Mucosa of rectum (tissue), 2 donors: ENCODE measurements at regions not wholly inside any gene's neighbourhood (a gene's known extent, or its start where the extent isn't known, plus 50 kb on each side); places are given as distances from the start of the nearest gene placed in this dataset.
"Not testable (repeated sequence)": the region's sequence is repeated elsewhere in the genome, so short reads cannot be mapped to it uniquely, and the experiment has no call there.

Experiments
- H3K27ac ChIP-seq, 2 donors: one replicate each; pipeline ENCODE4 v1.7.0; 2013; ENCODE audit warnings: inconsistent platforms in 2 of 2, low read depth in 2 of 2, low read length in 2 of 2
- H3K27me3 ChIP-seq, 2 donors: one replicate each; pipeline ENCODE4 v1.7.0; 2013; ENCODE audit warnings: low read length in 2 of 2; ENCODE audit not compliant: control insufficient read depth in 2 of 2, insufficient read depth in 2 of 2
- H3K36me3 ChIP-seq, 2 donors: one replicate each; pipeline ENCODE4 v1.7.0; 2013; ENCODE audit warnings: low read length in 2 of 2; ENCODE audit not compliant: control insufficient read depth in 2 of 2, insufficient read depth in 2 of 2
- H3K4me1 ChIP-seq, 2 donors: one replicate each; pipeline ENCODE4 v1.7.0; 2013; ENCODE audit warnings: low read length in 2 of 2, mild to moderate bottlenecking in 1 of 2; ENCODE audit not compliant: control insufficient read depth in 2 of 2, insufficient read depth in 2 of 2
- H3K4me3 ChIP-seq, 2 donors: one replicate each; pipeline ENCODE4 v1.7.0; 2013; ENCODE audit warnings: low read length in 2 of 2
- H3K9ac ChIP-seq, 2 donors: one replicate each; pipeline ENCODE4 v1.7.0; 2013; ENCODE audit warnings: low read length in 2 of 2, low read depth in 1 of 2, mild to moderate bottlenecking in 1 of 2
- H3K9me3 ChIP-seq, 2 donors: one replicate each; pipeline ENCODE4 v1.7.0; 2013; ENCODE audit warnings: low read length in 2 of 2; ENCODE audit not compliant: control insufficient read depth in 2 of 2
- donor health status: healthy.
- donor health status: Normal muscosa, but diverticular disease.

DNA sequence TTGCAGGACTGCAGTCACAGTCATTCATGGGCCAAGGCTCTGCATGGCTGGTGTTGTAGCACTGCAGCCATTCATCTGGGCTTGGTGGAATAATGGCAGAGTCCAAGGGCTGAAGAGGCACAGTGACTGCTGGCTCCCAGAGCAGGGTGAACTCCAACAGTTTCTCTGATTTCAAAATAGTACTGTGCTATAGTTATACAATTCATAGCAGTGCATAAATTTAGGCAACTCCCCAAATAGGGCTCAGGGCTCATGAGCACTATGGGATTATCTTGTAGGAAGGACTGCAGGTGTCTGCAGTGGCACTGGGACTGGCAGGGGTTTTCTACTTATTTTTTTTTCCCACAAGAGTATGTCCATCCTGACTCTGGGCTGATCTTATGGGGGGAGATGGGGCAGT, 642.5 kb upstream of the SGCD start:
- no peaks in the 10 kb centered on the region for H3K36me3 ChIP-seq
- no peak overlapping the region for H3K27ac ChIP-seq
- H3K4me3 ChIP-seq, result no peak overlapping the region
- no peaks in the 10 kb centered on the region for H3K9me3 ChIP-seq
- H3K4me1 ChIP-seq, result peaks cover 0 to 3% of the 10 kb centered on the region in 2 donors
- no peaks in the 10 kb centered on the region for H3K27me3 ChIP-seq
- H3K9ac ChIP-seq, result no peak overlapping the region

DNA sequence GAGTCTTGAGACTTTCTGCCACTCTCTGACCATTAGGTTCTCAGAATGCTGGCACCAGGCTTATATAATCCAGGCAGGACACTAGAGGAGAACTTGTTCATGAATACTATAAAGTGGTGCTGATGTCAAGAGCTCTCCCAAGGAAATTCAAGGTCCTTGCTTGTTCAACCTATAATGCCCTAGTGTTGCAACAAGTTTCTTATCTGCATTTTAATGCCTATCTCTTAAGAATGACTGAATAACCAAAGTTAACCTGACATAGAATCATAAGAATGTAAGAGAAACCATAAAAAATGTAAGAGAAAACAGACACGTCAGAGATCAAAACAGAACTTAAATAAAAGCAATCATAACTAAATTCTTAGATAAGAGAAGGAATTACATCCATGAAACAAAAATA, 640.8 kb upstream of the SGCD start:
- no peaks in the 10 kb centered on the region for H3K36me3 ChIP-seq
- no peaks in the 10 kb centered on the region for H3K4me1 ChIP-seq
- H3K4me3 ChIP-seq, result no peak overlapping the region
- H3K27ac ChIP-seq, result no peak overlapping the region
- no peaks in the 10 kb centered on the region for H3K9me3 ChIP-seq
- H3K9ac ChIP-seq, result no peak overlapping the region
- no peaks in the 10 kb centered on the region for H3K27me3 ChIP-seq

DNA sequence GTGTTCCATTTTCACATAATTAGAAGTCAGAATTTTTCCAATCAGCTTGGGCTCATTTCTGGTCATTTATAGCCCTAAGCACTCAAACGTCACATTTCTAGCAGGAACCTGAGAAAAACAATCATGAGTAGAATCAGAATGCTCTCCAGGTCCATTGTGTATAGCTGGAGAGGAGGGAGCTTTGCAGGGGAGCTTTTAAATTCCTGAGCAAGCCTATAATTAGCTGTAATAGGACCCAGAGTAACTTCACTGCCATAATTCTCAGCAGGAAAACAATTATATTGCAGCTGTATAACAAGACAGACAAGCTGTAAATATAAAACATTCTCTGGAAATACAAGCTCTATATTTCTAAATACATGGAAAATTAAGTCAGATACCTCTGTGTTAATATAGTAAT, 637.6 kb upstream of the SGCD start:
- H3K4me3 ChIP-seq, result no peak overlapping the region
- no peak overlapping the region for H3K27ac ChIP-seq
- no peaks in the 10 kb centered on the region for H3K4me1 ChIP-seq
- no peaks in the 10 kb centered on the region for H3K27me3 ChIP-seq
- H3K9me3 ChIP-seq, result no peaks in the 10 kb centered on the region
- no peaks in the 10 kb centered on the region for H3K36me3 ChIP-seq
- H3K9ac ChIP-seq, result no peak overlapping the region

DNA sequence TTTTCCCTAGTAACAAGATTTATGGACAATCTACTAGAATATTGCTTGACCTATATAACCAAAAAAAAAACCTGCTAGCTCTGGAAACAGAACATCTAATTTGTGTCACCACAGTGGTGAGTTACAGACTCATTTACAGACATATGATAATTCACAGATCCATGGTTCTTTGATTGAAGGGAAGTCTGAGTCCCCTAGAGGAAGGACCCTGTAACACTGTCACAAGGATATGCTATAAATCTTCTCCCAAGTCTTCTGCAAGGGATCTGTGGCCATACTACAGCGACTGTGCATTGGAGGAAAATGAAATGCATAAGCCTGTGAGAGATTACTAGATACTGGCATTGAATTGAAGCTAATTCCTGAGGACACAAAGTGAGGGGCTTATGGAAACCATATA, 630.6 kb upstream of the SGCD start:
- Histone ChIP-seq H3K27ac (no peak overlapping the region), H3K27me3 (no peaks in the 10 kb centered on the region), H3K4me1 (no peaks in the 10 kb centered on the region), H3K36me3 (no peaks in the 10 kb centered on the region), H3K9ac (no peak overlapping the region), H3K9me3 (no peaks in the 10 kb centered on the region), H3K4me3 (no peak overlapping the region)

DNA sequence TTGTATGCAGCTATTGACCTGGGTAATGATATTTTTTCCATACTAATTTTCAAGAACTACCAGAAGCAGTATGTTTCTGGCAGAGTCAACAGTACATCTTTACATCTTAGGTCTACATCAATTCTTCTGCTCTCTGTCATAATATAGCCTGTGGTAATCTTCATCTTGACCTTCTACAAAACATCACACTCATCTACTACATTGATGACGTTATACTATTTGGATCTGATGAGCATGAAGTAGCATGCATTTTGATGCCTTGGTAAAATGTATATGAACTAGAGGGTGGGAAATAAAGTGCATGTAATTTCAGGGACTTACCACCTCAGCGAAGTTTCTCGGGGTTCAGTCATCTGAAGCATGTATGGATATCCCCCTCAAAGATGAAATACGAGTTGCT, 629.7 kb upstream of the SGCD start:
- H3K27ac ChIP-seq, result no peak overlapping the region
- no peaks in the 10 kb centered on the region for H3K36me3 ChIP-seq
- no peak overlapping the region for H3K9ac ChIP-seq
- no peak overlapping the region for H3K4me3 ChIP-seq
- no peaks in the 10 kb centered on the region for H3K9me3 ChIP-seq
- no peaks in the 10 kb centered on the region for H3K27me3 ChIP-seq
- no peaks in the 10 kb centered on the region for H3K4me1 ChIP-seq

DNA sequence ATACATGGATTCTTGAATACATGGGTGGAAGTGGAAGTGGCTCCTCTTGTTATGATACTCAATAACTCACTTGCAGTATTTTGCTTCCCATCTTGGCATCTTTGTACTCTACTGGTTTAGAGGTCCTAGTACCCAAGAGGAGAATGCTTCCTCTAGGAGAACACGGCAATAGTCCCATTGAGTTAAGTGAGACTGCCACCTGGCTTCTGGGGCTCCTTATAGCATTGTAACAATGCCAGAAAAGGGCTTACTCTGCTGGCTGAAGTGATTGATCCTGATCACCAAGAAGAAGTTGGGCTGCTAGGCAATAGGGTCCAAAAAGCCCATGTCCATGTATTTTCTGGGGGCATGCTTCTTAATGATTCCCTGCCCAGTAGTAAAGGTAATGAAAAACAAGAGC, 627.6 kb upstream of the SGCD start:
- Histone ChIP-seq H3K4me3 (no peak overlapping the region), H3K4me1 (no peaks in the 10 kb centered on the region), H3K27ac (no peak overlapping the region), H3K9ac (no peak overlapping the region), H3K36me3 (no peaks in the 10 kb centered on the region), H3K27me3 (no peaks in the 10 kb centered on the region), H3K9me3 (no peaks in the 10 kb centered on the region)

DNA sequence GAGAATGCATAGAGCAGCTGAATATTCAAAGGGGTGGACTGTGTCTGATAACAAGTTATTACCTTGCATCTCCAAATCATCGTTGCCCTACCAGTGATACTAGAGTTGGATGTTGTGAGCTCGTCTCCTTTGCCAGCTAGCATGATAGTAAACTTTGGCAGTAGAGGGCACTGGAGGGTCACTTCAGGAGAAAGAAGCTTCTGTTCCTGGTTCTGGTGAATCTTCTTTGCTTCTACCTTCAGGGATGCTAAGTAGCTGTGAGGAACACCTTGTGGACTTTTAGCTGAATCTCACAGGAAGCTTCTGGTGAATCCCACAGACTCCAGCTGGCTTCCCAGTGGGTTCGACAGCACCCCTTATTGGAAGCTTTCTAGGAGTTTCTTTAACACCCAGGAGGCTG, 626.6 kb upstream of the SGCD start:
- Histone ChIP-seq H3K9me3 (no peaks in the 10 kb centered on the region), H3K27ac (no peak overlapping the region), H3K36me3 (no peaks in the 10 kb centered on the region), H3K4me3 (no peak overlapping the region), H3K27me3 (no peaks in the 10 kb centered on the region), H3K9ac (no peak overlapping the region), H3K4me1 (no peaks in the 10 kb centered on the region)

DNA sequence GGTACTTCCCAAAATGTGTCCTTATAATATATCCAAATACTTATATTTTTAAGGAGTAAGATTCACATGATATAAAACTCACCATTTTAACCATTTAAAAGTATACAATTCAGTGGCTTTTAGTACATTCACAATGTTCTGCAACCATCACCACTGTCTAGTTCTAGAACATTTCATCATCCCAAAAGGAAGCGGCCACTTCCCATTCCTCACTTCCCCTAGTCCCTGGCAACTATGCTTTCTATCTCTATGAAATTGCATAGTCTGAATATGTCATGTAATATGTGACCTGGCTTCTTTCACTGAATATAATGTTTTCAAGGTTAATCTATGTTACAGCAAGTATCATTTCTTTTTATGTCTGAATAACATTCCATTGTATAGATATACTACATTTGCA, 615.1 kb upstream of the SGCD start:
- no peaks in the 10 kb centered on the region for H3K27me3 ChIP-seq
- no peaks in the 10 kb centered on the region for H3K4me1 ChIP-seq
- H3K9ac ChIP-seq, result no peak overlapping the region
- H3K36me3 ChIP-seq, result no peaks in the 10 kb centered on the region
- no peaks in the 10 kb centered on the region for H3K9me3 ChIP-seq
- no peak overlapping the region for H3K4me3 ChIP-seq
- H3K27ac ChIP-seq, result no peak overlapping the region

DNA sequence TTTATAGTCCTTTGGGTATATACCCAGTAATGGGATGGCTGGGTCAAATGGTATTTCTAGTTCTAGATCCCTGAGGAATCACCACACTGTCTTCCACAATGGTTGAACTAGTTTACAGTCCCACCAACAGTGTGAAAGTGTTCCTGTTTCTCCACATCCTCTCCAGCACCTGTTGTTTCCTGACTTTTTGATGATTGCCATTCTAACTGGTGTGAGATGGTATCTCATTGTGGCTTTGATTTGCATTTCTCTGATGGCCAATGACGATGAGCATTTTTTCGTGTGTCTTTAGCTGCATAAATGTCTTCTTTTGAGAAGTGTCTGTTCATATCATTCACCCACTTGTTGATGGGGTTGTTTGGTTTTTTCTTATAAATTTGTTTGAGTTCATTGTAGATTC, 612.5 kb upstream of the SGCD start:
- H3K9me3 ChIP-seq, H3K27ac ChIP-seq, H3K36me3 ChIP-seq, H3K4me1 ChIP-seq, H3K4me3 ChIP-seq, H3K9ac ChIP-seq, H3K27me3 ChIP-seq: not testable (repeated sequence)

DNA sequence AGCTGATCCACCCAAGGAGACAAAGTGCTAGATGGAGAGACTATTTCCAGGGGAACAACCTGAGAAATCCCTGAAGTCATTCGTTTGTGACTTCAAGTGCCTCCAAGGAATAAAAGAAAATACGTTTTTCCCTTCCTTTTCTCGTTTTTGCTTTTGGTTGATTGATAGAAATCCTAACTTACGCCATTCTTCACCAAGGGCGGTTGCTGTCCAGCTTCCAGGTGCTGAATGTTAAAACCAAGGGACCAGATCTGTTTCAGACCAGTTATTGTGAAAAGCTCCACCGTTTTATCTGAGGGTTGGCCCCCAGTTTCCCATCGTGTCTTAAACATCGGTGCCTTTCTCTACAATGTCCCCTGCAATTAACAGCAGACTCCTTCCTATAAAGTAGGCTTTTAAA, 600.7 kb upstream of the SGCD start:
- H3K4me3 ChIP-seq, result no peak overlapping the region
- no peaks in the 10 kb centered on the region for H3K36me3 ChIP-seq
- no peaks in the 10 kb centered on the region for H3K9me3 ChIP-seq
- peaks cover 5 to 9% of the 10 kb centered on the region in 2 donors for H3K4me1 ChIP-seq
- H3K27me3 ChIP-seq, result peaks cover 23 to 45% of the 10 kb centered on the region in 2 donors
- H3K9ac ChIP-seq, result no peak overlapping the region
- H3K27ac ChIP-seq, result no peak overlapping the region

DNA sequence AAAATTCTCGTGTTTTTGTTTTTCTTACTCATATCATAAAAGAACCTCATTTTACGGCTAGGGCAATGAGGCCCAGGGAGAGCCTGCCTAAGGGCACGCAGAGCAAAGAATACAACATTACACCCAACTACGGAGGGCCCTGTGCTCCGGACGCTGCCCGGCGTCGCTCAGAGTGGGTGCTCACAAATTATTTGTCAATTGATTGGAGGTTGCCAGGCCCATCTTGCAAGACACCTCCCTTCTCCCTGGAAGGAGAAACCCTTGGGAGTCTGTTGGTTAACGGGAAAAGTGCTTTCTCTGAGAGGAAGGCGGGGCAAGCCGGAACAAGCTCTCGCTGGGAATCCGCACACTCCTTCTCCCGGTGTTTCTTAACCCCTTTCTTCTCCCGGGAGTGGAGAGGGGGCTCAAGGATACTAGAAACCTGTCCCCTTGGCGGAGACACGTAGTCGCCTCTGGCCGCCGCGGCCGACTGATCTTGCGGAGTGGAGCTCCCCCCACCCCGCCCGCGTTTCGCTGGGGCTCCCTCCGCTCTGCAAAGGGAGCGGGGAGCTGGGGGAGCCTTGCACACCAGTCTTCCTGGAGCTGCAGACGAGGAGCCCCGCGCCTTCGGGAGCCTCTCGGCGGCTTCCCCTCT, 599.3 kb upstream of the SGCD start:
- Histone ChIP-seq H3K9me3 (no peaks in the 10 kb centered on the region), H3K4me1 (peaks cover 5 to 9% of the 10 kb centered on the region in 2 donors), H3K9ac (no peak overlapping the region), H3K36me3 (no peaks in the 10 kb centered on the region), H3K4me3 (no peak overlapping the region), H3K27ac (no peak overlapping the region), H3K27me3 (peaks cover 29 to 50% of the 10 kb centered on the region in 2 donors)
